Posterior cingulate gyrus (tissue), 11 donors: ENCODE measurements at regions not wholly inside any gene's neighbourhood (a gene's known extent, or its start where the extent isn't known, plus 50 kb on each side); places are given as distances from the start of the nearest gene placed in this dataset.
A peak's percentile ranks its signal among the peaks of the same experiment; 100 is the strongest.

Experiments
- DNase-seq, 10 donors: peaks; one replicate each; pipeline versions ENCODE4 v3.0.0 to v3.0.0-alpha.2; 2020 to 2021; ENCODE audit warnings: mixed read lengths in 3 of 10
- intact Hi-C: fragments of 100-400 bp; cut with DNase I; formaldehyde crosslinking; loops from one replicate; pipeline ENCODE4 v1.15.1; 2023

DNA sequence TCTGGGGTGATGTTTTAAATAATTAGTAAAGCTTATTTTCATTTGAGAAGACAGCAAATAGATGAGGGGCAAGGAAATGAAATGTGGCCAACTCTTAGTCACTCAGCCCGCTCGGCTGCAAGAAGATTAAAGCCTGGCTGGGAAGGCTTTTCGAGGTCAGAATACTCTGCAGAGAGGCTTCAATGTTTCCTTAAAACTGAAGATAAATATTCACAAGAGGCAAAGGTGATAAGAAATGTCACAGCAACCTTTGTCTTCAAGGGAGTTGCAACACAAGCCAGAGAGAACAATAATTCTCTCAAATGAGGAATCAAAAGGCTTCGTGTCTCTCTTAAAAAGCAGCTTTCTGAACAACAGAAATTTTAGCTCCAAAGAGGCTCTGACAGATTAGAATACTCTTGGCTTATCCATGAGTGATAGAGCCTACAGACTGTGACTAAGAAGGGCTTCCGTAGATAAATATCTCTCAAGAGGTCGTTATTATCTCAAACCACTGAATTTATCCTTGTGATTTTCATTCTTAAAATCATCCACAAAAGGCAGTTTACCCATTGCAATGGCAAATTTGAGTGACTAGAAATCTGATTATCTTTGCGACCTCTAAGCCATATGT lies 92.5 kb downstream of the KLF6 start:
- DNase-seq: no peak
- intact Hi-C loops: no loop called here

DNA sequence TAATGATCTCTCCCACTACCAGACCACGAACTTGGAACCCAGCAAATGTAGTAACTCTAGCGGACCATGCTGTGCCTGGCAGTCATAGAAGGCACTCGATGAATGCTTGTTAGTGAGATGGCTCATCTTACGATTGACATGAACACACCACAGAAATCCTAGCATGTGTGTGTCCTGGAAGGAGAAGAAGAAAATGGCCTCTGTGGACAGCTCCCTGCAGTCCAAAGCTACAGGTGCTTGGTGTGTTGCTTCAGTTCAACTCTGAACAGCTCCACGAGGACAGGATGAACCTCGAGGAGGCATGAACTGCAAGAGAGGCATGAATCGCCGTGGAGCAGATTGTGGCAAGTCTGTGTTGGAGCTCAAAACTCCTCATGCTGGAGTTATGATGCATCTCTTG lies 93.5 kb downstream of the KLF6 start:
- intact Hi-C loops: no loop called here
- no peak for DNase-seq

GRCh38 chr10:3689871-3690510 lies 95.0 kb downstream of the KLF6 start:
- intact Hi-C loops: no loop called here
- no peak for DNase-seq

GRCh38 chr10:3687510-3688081 lies 97.4 kb downstream of the KLF6 start:
- intact Hi-C loops: no loop called here
- no peak for DNase-seq

- intact Hi-C loops: no loop called here
- no peak for DNase-seq
These were observed 99.6 kb downstream of the KLF6 start for GRCh38 chr10:3685384-3685783.

- DNase-seq: no peak
These were observed 100.1 kb downstream of the KLF6 start for GRCh38 chr10:3684891-3685290.

GRCh38 chr10:3683560-3683959 lies 101.4 kb downstream of the KLF6 start:
- intact Hi-C loops: no loop called here
- DNase-seq: no peak

More at GRCh38 chr10:3684891-3685290, 100.1 kb downstream of the KLF6 start:
- intact Hi-C loops: no loop called here

GRCh38 chr10:3682745-3683144 lies 102.3 kb downstream of the KLF6 start:
- no peak for DNase-seq
- intact Hi-C loops: no loop called here

GRCh38 chr10:3681642-3682554 lies 103.1 kb downstream of the KLF6 start:
- DNase-seq: no peak

DNA sequence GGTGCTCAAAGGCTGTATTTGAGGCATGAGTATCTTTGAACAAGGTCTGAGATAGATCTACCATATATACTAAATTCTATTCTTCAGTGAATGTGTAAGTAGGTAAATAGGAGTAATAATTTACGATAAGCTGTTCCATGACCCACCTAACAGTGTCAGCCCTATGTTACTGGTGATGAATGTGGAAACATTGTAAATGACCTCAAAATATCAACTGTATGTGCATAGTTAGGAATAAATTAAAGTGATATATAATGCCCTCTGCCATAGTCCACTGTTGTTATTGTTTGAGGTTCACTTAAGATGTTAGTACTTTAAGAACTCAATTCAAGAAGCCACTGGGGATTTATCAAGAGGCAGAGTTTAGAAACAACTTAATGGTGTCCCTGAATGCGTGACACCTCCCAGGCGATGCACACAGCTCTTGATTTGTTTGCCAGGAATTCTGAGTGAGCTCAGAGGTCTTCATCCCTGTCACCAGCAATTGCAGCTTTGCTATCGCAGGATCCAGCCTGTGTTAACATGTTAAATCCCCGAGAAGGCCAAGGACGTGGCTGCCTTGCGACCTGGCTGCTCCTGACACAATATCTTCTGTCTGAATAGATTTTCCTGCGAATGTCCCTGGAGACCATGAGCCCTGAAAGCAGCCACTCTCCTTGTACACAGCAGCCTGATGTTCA lies 104.9 kb downstream of the KLF6 start:
- DNase-seq: no peak
- intact Hi-C loops: no loop called here

More at GRCh38 chr10:3681642-3682554, 103.1 kb downstream of the KLF6 start:
- intact Hi-C loops: no loop called here

GRCh38 chr10:3678629-3679227 lies 106.3 kb downstream of the KLF6 start:
- no peak for DNase-seq
- intact Hi-C loops: no loop called here

DNA sequence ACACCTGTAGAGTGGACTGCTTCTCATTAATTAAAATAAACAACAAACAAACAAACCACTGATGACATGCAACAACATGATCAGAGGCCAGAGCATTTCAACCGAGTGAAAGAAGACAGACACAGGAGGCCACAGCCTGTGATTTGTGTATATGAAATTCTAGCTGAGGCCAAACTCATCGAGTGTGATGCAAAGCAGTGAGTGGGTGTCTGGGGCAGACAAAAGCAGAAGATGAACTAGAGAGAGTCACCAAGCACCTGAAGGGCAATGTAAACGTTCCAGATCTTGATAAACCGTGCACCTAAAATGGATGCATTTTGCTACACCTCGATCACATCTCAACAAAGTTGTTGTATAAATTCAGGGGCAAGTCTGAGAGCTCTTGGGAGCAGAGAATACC lies 108.4 kb downstream of the KLF6 start:
- DNase-seq: no peak
- intact Hi-C loops: no loop called here

GRCh38 chr10:3672220-3672619 lies 112.8 kb downstream of the KLF6 start:
- DNase-seq: no peak
- intact Hi-C loops: no loop called here

DNA sequence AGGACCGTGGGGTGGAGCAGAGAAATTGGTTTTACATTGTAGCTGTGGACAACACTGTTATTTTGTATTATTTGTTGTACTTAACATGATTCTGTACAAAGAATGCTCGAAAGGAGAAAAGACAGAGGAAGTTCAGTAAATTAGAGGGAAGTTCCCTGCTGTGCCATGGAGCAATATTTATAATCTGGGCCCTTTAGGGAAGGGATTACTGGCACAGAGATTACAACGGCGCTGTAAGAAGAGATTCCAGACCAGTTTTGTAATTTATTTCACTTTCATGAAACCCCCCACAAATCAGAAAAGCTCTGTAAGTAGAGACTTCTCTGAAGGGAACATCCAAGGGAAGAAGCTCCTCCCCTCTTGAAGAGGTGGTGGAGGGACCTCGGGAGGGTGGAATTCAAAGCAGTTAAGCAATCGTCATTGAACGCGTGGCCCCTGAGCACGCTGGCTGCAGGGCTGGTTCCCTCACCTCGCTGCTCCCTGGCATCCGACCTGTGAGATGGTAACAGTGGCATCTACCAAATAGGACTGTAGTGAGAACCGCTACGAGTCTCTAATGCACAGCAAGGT lies 113.5 kb downstream of the KLF6 start:
- intact Hi-C loops: no loop called here
- DNase-seq: no peak

GRCh38 chr10:3668966-3669330 lies 116.1 kb downstream of the KLF6 start:
- intact Hi-C loops: no loop called here
- DNase-seq: no peak

- intact Hi-C loops: no loop called here
- DNase-seq: peak in 2 of 10 donors; percentile 31 to 85
These were observed 116.6 kb downstream of the KLF6 start for GRCh38 chr10:3668276-3668965.

GRCh38 chr10:3666525-3667302 lies 118.3 kb downstream of the KLF6 start:
- no peak for DNase-seq
- intact Hi-C loops: no loop called here

DNA sequence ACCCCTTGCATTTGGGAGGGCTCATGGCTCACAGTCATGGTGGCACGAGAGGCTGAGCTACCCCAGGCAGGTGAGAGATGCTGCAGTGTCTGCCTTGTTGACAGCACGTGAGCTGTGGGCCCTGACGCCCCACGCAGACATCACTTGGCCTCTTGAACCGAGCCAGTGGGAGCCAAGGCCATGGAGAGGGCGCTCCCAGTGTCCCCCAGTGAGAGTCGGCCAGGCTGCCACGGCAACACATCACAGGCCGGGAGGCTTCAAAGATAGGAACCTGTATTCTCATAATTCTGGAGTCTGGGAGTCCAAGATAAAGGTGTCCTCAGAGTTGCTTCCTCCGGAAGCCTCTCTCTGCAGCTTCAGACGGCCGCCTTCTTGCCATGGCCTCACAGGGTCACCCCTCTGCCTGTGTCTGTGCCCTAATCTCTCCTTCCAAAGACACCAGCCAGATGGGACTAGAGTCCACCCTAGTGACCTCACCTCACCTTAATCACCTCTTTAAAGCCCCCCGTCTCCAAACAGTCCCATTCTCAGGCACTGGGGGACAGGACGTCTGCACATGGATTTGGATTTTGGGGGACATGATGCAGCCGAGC lies 119.6 kb downstream of the KLF6 start:
- peak in 1 of 10 donors; percentile 83 for DNase-seq

More for the DNA sequence above, 119.6 kb downstream of the KLF6 start:
- intact Hi-C loops: no loop called here
